ENCODE measurements at regions not wholly inside any gene's neighbourhood (a gene's known extent, or its start where the extent isn't known, plus 50 kb on each side); places are given as distances from the start of the nearest gene placed in this dataset.

- 39 to 57% methylated on average over 5 of the region's 5 CpGs for WGBS, 2 donors
- peak overlapping the region in 3 of 4 donors; percentile 70 to 82 (median 72) for H3K27ac ChIP-seq
- TF ChIP-seq CTCF (IDR thresholded peaks at IDR 0.05) (no peak), POLR2A (IDR thresholded peaks at IDR 0.05) (no peak), POLR2AphosphoS5 (IDR thresholded peaks at IDR 0.05) (peak; percentile 47 to 71 (median 52)), EP300 (IDR thresholded peaks at IDR 0.05) (peak; percentile 52 to 87 (median 62))
- H3K36me3 ChIP-seq, result no peaks in the 10 kb centered on the region
- DNase-seq, result peak; percentile 71
- intact Hi-C loops (cut with DNase I), result loop anchor here (2.0 to 5.0 kb wide), 3 partner anchors 29 to 62 kb away; no protein-coding TSS in a partner anchor
- no peaks in the 10 kb centered on the region for H3K27me3 ChIP-seq
- no peaks in the 10 kb centered on the region for H3K9me3 ChIP-seq
- H3K4me3 ChIP-seq, result no peak overlapping the region
- peaks cover 0 to 24% (median 12%) of the 10 kb centered on the region in 4 donors for H3K4me1 ChIP-seq
Observed at GRCh38 chr5:33369485-33370465, 71.0 kb upstream of the TARS1 start.

GRCh38 chr5:33370466-33370859 lies 70.3 kb upstream of the TARS1 start:
- Histone ChIP-seq H3K9me3 (no peaks in the 10 kb centered on the region), H3K27ac (peak overlapping the region in 3 of 4 donors; percentile 70 to 82 (median 72)), H3K4me1 (peaks cover 0 to 24% (median 12%) of the 10 kb centered on the region in 4 donors), H3K36me3 (no peaks in the 10 kb centered on the region), H3K4me3 (no peak overlapping the region), H3K27me3 (no peaks in the 10 kb centered on the region)
- 62 to 65% methylated on average over 2 of the region's 2 CpGs for WGBS, 2 donors
- no peak for TF ChIP-seq POLR2A (IDR thresholded peaks at IDR 0.05)
- no peak for TF ChIP-seq EP300 (IDR thresholded peaks at IDR 0.05)
- no peak for TF ChIP-seq CTCF (IDR thresholded peaks at IDR 0.05)
- no peak for TF ChIP-seq POLR2AphosphoS5 (IDR thresholded peaks at IDR 0.05)
- intact Hi-C loops (cut with DNase I), result loop anchor here (2.0 to 5.0 kb wide), 3 partner anchors 30 to 63 kb away; no protein-coding TSS in a partner anchor
- DNase-seq, result no peak

GRCh38 chr5:33371660-33372059 lies 69.1 kb upstream of the TARS1 start:
- TF ChIP-seq POLR2A (IDR thresholded peaks at IDR 0.05) (no peak), POLR2AphosphoS5 (IDR thresholded peaks at IDR 0.05) (no peak), CTCF (IDR thresholded peaks at IDR 0.05) (no peak), EP300 (IDR thresholded peaks at IDR 0.05) (no peak)
- no peaks in the 10 kb centered on the region for H3K27me3 ChIP-seq
- WGBS, 2 donors, result 97 to 100% methylated on average over 1 of the region's 1 CpG
- intact Hi-C loops (cut with DNase I), result loop anchor here (2.0 to 5.0 kb wide), 3 partner anchors 31 to 64 kb away; no protein-coding TSS in a partner anchor
- peaks cover 0 to 31% (median 12%) of the 10 kb centered on the region in 4 donors for H3K4me1 ChIP-seq
- H3K27ac ChIP-seq, result peak overlapping the region in 3 of 4 donors; percentile 70 to 82 (median 72)
- no peaks in the 10 kb centered on the region for H3K36me3 ChIP-seq
- no peak for DNase-seq
- H3K4me3 ChIP-seq, result no peak overlapping the region
- H3K9me3 ChIP-seq, result no peaks in the 10 kb centered on the region

GRCh38 chr5:33372721-33373472 lies 67.9 kb upstream of the TARS1 start:
- H3K27me3 ChIP-seq, result no peaks in the 10 kb centered on the region
- peak overlapping the region in 1 of 4 donors; percentile 82 for H3K27ac ChIP-seq
- no peaks in the 10 kb centered on the region for H3K36me3 ChIP-seq
- no peak overlapping the region for H3K4me3 ChIP-seq
- no peaks in the 10 kb centered on the region for H3K9me3 ChIP-seq
- peaks cover 0 to 36% (median 12%) of the 10 kb centered on the region in 4 donors for H3K4me1 ChIP-seq
- TF ChIP-seq POLR2A (IDR thresholded peaks at IDR 0.05) (no peak), EP300 (IDR thresholded peaks at IDR 0.05) (no peak), CTCF (IDR thresholded peaks at IDR 0.05) (no peak), POLR2AphosphoS5 (IDR thresholded peaks at IDR 0.05) (no peak)
- intact Hi-C loops (cut with DNase I), result loop anchor here (5.0 kb wide), 2 partner anchors 34 to 66 kb away; no protein-coding TSS in a partner anchor
- WGBS, 2 donors, result 79 to 88% methylated on average over 6 of the region's 6 CpGs
- DNase-seq, result no peak
